ENCODE measurements at regions not wholly inside any gene's neighbourhood (a gene's known extent, or its start where the extent isn't known, plus 50 kb on each side); places are given as distances from the start of the nearest gene placed in this dataset.

GRCh38 chr16:6861135-6861814 is 471.4 kb upstream of the RBFOX1 start:
- Histone ChIP-seq H3K9me3 (ENCODE audit: control insufficient read depth in 1 of 2, low read length in 2 of 2) (no peaks in the 10 kb centered on the region), H3K9ac (ENCODE audit: low read depth in 1 of 2, low read length in 2 of 2) (no peak overlapping the region), H3K4me3 (ENCODE audit: low read depth in 1 of 2, low read length in 2 of 2) (no peak overlapping the region), H3K27me3 (ENCODE audit: control insufficient read depth in 1 of 2, insufficient read depth in 2 of 2, low read length in 2 of 2) (no peaks in the 10 kb centered on the region), H3K27ac (ENCODE audit: low read depth, low read length) (no peak overlapping the region), H3K4me1 (ENCODE audit: control insufficient read depth in 1 of 2, insufficient read depth in 2 of 2, low read length in 2 of 2) (no peaks in the 10 kb centered on the region), H3K36me3 (ENCODE audit: control insufficient read depth in 1 of 2, insufficient read depth in 2 of 2, low read length in 2 of 2) (no peaks in the 10 kb centered on the region)

GRCh38 chr16:6857575-6857974 is 475.1 kb upstream of the RBFOX1 start:
- no peak overlapping the region for H3K4me3 ChIP-seq (ENCODE audit: low read depth in 1 of 2, low read length in 2 of 2)
- no peaks in the 10 kb centered on the region for H3K36me3 ChIP-seq (ENCODE audit: control insufficient read depth in 1 of 2, insufficient read depth in 2 of 2, low read length in 2 of 2)
- no peaks in the 10 kb centered on the region for H3K27me3 ChIP-seq (ENCODE audit: control insufficient read depth in 1 of 2, insufficient read depth in 2 of 2, low read length in 2 of 2)
- peaks cover 0 to 16% of the 10 kb centered on the region in 2 donors for H3K9me3 ChIP-seq (ENCODE audit: control insufficient read depth in 1 of 2, low read length in 2 of 2)
- H3K4me1 ChIP-seq (ENCODE audit: control insufficient read depth in 1 of 2, insufficient read depth in 2 of 2, low read length in 2 of 2), result no peaks in the 10 kb centered on the region
- H3K9ac ChIP-seq (ENCODE audit: low read depth in 1 of 2, low read length in 2 of 2), result no peak overlapping the region
- no peak overlapping the region for H3K27ac ChIP-seq (ENCODE audit: low read depth, low read length)

- Histone ChIP-seq H3K9ac (ENCODE audit: low read depth in 1 of 2, low read length in 2 of 2) (no peak overlapping the region), H3K36me3 (ENCODE audit: control insufficient read depth in 1 of 2, insufficient read depth in 2 of 2, low read length in 2 of 2) (no peaks in the 10 kb centered on the region), H3K9me3 (ENCODE audit: control insufficient read depth in 1 of 2, low read length in 2 of 2) (peaks cover 0 to 18% of the 10 kb centered on the region in 2 donors), H3K4me1 (ENCODE audit: control insufficient read depth in 1 of 2, insufficient read depth in 2 of 2, low read length in 2 of 2) (no peaks in the 10 kb centered on the region), H3K27me3 (ENCODE audit: control insufficient read depth in 1 of 2, insufficient read depth in 2 of 2, low read length in 2 of 2) (no peaks in the 10 kb centered on the region), H3K27ac (ENCODE audit: low read depth, low read length) (no peak overlapping the region), H3K4me3 (ENCODE audit: low read depth in 1 of 2, low read length in 2 of 2) (no peak overlapping the region)
Measured at GRCh38 chr16:6856578-6856977, 476.1 kb upstream of the RBFOX1 start.

- Histone ChIP-seq H3K36me3 (ENCODE audit: control insufficient read depth in 1 of 2, insufficient read depth in 2 of 2, low read length in 2 of 2) (no peaks in the 10 kb centered on the region), H3K9me3 (ENCODE audit: control insufficient read depth in 1 of 2, low read length in 2 of 2) (peaks cover 0 to 26% of the 10 kb centered on the region in 2 donors), H3K4me1 (ENCODE audit: control insufficient read depth in 1 of 2, insufficient read depth in 2 of 2, low read length in 2 of 2) (no peaks in the 10 kb centered on the region), H3K27me3 (ENCODE audit: control insufficient read depth in 1 of 2, insufficient read depth in 2 of 2, low read length in 2 of 2) (no peaks in the 10 kb centered on the region), H3K27ac (ENCODE audit: low read depth, low read length) (no peak overlapping the region), H3K9ac (ENCODE audit: low read depth in 1 of 2, low read length in 2 of 2) (no peak overlapping the region), H3K4me3 (ENCODE audit: low read depth in 1 of 2, low read length in 2 of 2) (no peak overlapping the region)
Measured at GRCh38 chr16:6853565-6853964, 479.1 kb upstream of the RBFOX1 start.

- H3K27me3 ChIP-seq (ENCODE audit: control insufficient read depth in 1 of 2, insufficient read depth in 2 of 2, low read length in 2 of 2), result no peaks in the 10 kb centered on the region
- no peaks in the 10 kb centered on the region for H3K36me3 ChIP-seq (ENCODE audit: control insufficient read depth in 1 of 2, insufficient read depth in 2 of 2, low read length in 2 of 2)
- H3K27ac ChIP-seq (ENCODE audit: low read depth, low read length), result no peak overlapping the region
- H3K9me3 ChIP-seq (ENCODE audit: control insufficient read depth in 1 of 2, low read length in 2 of 2), result peaks cover 0 to 26% of the 10 kb centered on the region in 2 donors
- no peak overlapping the region for H3K9ac ChIP-seq (ENCODE audit: low read depth in 1 of 2, low read length in 2 of 2)
- H3K4me3 ChIP-seq (ENCODE audit: low read depth in 1 of 2, low read length in 2 of 2), result no peak overlapping the region
- no peaks in the 10 kb centered on the region for H3K4me1 ChIP-seq (ENCODE audit: control insufficient read depth in 1 of 2, insufficient read depth in 2 of 2, low read length in 2 of 2)
Measured at GRCh38 chr16:6852643-6853225, 479.9 kb upstream of the RBFOX1 start.

GRCh38 chr16:6846452-6846851 is 486.2 kb upstream of the RBFOX1 start:
- H3K27me3 ChIP-seq (ENCODE audit: control insufficient read depth in 1 of 2, insufficient read depth in 2 of 2, low read length in 2 of 2), result no peaks in the 10 kb centered on the region
- H3K9me3 ChIP-seq (ENCODE audit: control insufficient read depth in 1 of 2, low read length in 2 of 2), result peaks cover 0 to 8% of the 10 kb centered on the region in 2 donors
- H3K4me3 ChIP-seq (ENCODE audit: low read depth in 1 of 2, low read length in 2 of 2), result no peak overlapping the region
- no peaks in the 10 kb centered on the region for H3K36me3 ChIP-seq (ENCODE audit: control insufficient read depth in 1 of 2, insufficient read depth in 2 of 2, low read length in 2 of 2)
- H3K4me1 ChIP-seq (ENCODE audit: control insufficient read depth in 1 of 2, insufficient read depth in 2 of 2, low read length in 2 of 2), result no peaks in the 10 kb centered on the region
- no peak overlapping the region for H3K27ac ChIP-seq (ENCODE audit: low read depth, low read length)
- no peak overlapping the region for H3K9ac ChIP-seq (ENCODE audit: low read depth in 1 of 2, low read length in 2 of 2)

- H3K4me3 ChIP-seq (ENCODE audit: low read depth in 1 of 2, low read length in 2 of 2), result no peak overlapping the region
- no peaks in the 10 kb centered on the region for H3K4me1 ChIP-seq (ENCODE audit: control insufficient read depth in 1 of 2, insufficient read depth in 2 of 2, low read length in 2 of 2)
- no peaks in the 10 kb centered on the region for H3K27me3 ChIP-seq (ENCODE audit: control insufficient read depth in 1 of 2, insufficient read depth in 2 of 2, low read length in 2 of 2)
- H3K9ac ChIP-seq (ENCODE audit: low read depth in 1 of 2, low read length in 2 of 2), result no peak overlapping the region
- H3K9me3 ChIP-seq (ENCODE audit: control insufficient read depth in 1 of 2, low read length in 2 of 2), result no peaks in the 10 kb centered on the region
- H3K36me3 ChIP-seq (ENCODE audit: control insufficient read depth in 1 of 2, insufficient read depth in 2 of 2, low read length in 2 of 2), result no peaks in the 10 kb centered on the region
- H3K27ac ChIP-seq (ENCODE audit: low read depth, low read length), result no peak overlapping the region
Measured at GRCh38 chr16:6841392-6841791, 491.3 kb upstream of the RBFOX1 start.

GRCh38 chr16:6837722-6838121 is 494.9 kb upstream of the RBFOX1 start:
- H3K9me3 ChIP-seq (ENCODE audit: control insufficient read depth in 1 of 2, low read length in 2 of 2), result no peaks in the 10 kb centered on the region
- no peak overlapping the region for H3K4me3 ChIP-seq (ENCODE audit: low read depth in 1 of 2, low read length in 2 of 2)
- H3K36me3 ChIP-seq (ENCODE audit: control insufficient read depth in 1 of 2, insufficient read depth in 2 of 2, low read length in 2 of 2), result no peaks in the 10 kb centered on the region
- H3K27me3 ChIP-seq (ENCODE audit: control insufficient read depth in 1 of 2, insufficient read depth in 2 of 2, low read length in 2 of 2), result no peaks in the 10 kb centered on the region
- no peaks in the 10 kb centered on the region for H3K4me1 ChIP-seq (ENCODE audit: control insufficient read depth in 1 of 2, insufficient read depth in 2 of 2, low read length in 2 of 2)
- H3K9ac ChIP-seq (ENCODE audit: low read depth in 1 of 2, low read length in 2 of 2), result no peak overlapping the region
- H3K27ac ChIP-seq (ENCODE audit: low read depth, low read length), result no peak overlapping the region

GRCh38 chr16:6836766-6837165 is 495.9 kb upstream of the RBFOX1 start:
- no peaks in the 10 kb centered on the region for H3K9me3 ChIP-seq (ENCODE audit: control insufficient read depth in 1 of 2, low read length in 2 of 2)

GRCh38 chr16:6835941-6836340 is 496.7 kb upstream of the RBFOX1 start:
- Histone ChIP-seq H3K4me1 (ENCODE audit: control insufficient read depth in 1 of 2, insufficient read depth in 2 of 2, low read length in 2 of 2) (no peaks in the 10 kb centered on the region), H3K36me3 (ENCODE audit: control insufficient read depth in 1 of 2, insufficient read depth in 2 of 2, low read length in 2 of 2) (no peaks in the 10 kb centered on the region), H3K4me3 (ENCODE audit: low read depth in 1 of 2, low read length in 2 of 2) (no peak overlapping the region), H3K27me3 (ENCODE audit: control insufficient read depth in 1 of 2, insufficient read depth in 2 of 2, low read length in 2 of 2) (no peaks in the 10 kb centered on the region), H3K27ac (ENCODE audit: low read depth, low read length) (no peak overlapping the region), H3K9me3 (ENCODE audit: control insufficient read depth in 1 of 2, low read length in 2 of 2) (no peaks in the 10 kb centered on the region), H3K9ac (ENCODE audit: low read depth in 1 of 2, low read length in 2 of 2) (no peak overlapping the region)

More at GRCh38 chr16:6836766-6837165, 495.9 kb upstream of the RBFOX1 start:
- H3K27ac ChIP-seq (ENCODE audit: low read depth, low read length), result no peak overlapping the region
- H3K27me3 ChIP-seq (ENCODE audit: control insufficient read depth in 1 of 2, insufficient read depth in 2 of 2, low read length in 2 of 2), result no peaks in the 10 kb centered on the region
- H3K36me3 ChIP-seq (ENCODE audit: control insufficient read depth in 1 of 2, insufficient read depth in 2 of 2, low read length in 2 of 2), result no peaks in the 10 kb centered on the region
- no peak overlapping the region for H3K9ac ChIP-seq (ENCODE audit: low read depth in 1 of 2, low read length in 2 of 2)
- no peak overlapping the region for H3K4me3 ChIP-seq (ENCODE audit: low read depth in 1 of 2, low read length in 2 of 2)
- no peaks in the 10 kb centered on the region for H3K4me1 ChIP-seq (ENCODE audit: control insufficient read depth in 1 of 2, insufficient read depth in 2 of 2, low read length in 2 of 2)
